MM.1S (cell line): ENCODE measurements at regions not wholly inside any gene's neighbourhood (a gene's known extent, or its start where the extent isn't known, plus 50 kb on each side); places are given as distances from the start of the nearest gene placed in this dataset.
A peak's percentile ranks its signal among the peaks of the same experiment; 100 is the strongest.

Source experiments
- DNase-seq: peaks from one replicate; pipeline ENCODE4 v3.0.0-alpha.2; 2015
- H2AFZ ChIP-seq: fragments of 300-600 bp; sonication (generic); 2 replicates; pipeline ENCODE4 v1.6.0; 2016; ENCODE audit warnings: antibody characterized with exemption, low read length
- H3F3A ChIP-seq: fragments of 300-600 bp; sonication (generic); 2 replicates; pipeline ENCODE4 v1.6.1; 2016; ENCODE audit warnings: mild to moderate bottlenecking, antibody characterized with exemption, low read length, moderate library complexity, mixed read lengths; ENCODE audit not compliant: insufficient read depth
- H3K27ac ChIP-seq: fragments of 300-600 bp; sonication (generic); 2 replicates; pipeline ENCODE4 v1.5.1; 2016; ENCODE audit warnings: mild to moderate bottlenecking, low read length
- H3K27me3 ChIP-seq: fragments of 300-600 bp; sonication (generic); replicated peaks from 2 replicates; pipeline ENCODE4 v1.6.0; 2016; ENCODE audit warnings: low read length; ENCODE audit not compliant: insufficient read depth
- H3K36me3 ChIP-seq: fragments of 300-600 bp; sonication (generic); replicated peaks from 2 replicates; pipeline ENCODE4 v1.6.1; 2016; ENCODE audit warnings: mild to moderate bottlenecking, low read length, mixed read lengths; ENCODE audit not compliant: insufficient read depth
- H3K4me1 ChIP-seq: fragments of 300-600 bp; sonication (generic); 2 replicates; pipeline ENCODE4 v1.6.1; 2016; ENCODE audit warnings: low read length, mixed read lengths
- H3K4me2 ChIP-seq: fragments of 300-600 bp; sonication (generic); 2 replicates; pipeline ENCODE4 v1.6.0; 2016; ENCODE audit warnings: low read depth, low read length
- H3K4me3 ChIP-seq: fragments of 300-600 bp; sonication (generic); 2 replicates; pipeline ENCODE4 v1.5.1; 2016; ENCODE audit warnings: low read length, mixed read lengths
- H3K79me2 ChIP-seq: fragments of 300-600 bp; sonication (generic); 2 replicates; pipeline ENCODE4 v1.6.1; 2016; ENCODE audit warnings: mixed run types, low read length, mixed read lengths
- H3K9ac ChIP-seq: fragments of 300-600 bp; sonication (generic); 2 replicates; pipeline ENCODE4 v1.6.1; 2016; ENCODE audit warnings: low read length, mixed read lengths
- H3K9me2 ChIP-seq: fragments of 300-600 bp; sonication (generic); replicated peaks from 2 replicates; pipeline ENCODE4 v1.6.1; 2016; ENCODE audit warnings: mild to moderate bottlenecking, low read length, mixed read lengths; ENCODE audit not compliant: insufficient read depth
- H3K9me3 ChIP-seq: fragments of 300-600 bp; sonication (generic); replicated peaks from 2 replicates; pipeline ENCODE4 v1.6.1; 2016; ENCODE audit warnings: mild to moderate bottlenecking, low read length, mixed read lengths; ENCODE audit not compliant: insufficient read depth
- H4K20me1 ChIP-seq: fragments of 300-600 bp; sonication (generic); 2 replicates; pipeline ENCODE4 v1.6.1; 2016; ENCODE audit warnings: mild to moderate bottlenecking, low read length, moderate library complexity, mixed read lengths; ENCODE audit not compliant: insufficient read depth
- EZH2 ChIP-seq: fragments of 300-600 bp; sonication (generic); optimal IDR thresholded peaks from 2 replicates; pipeline ENCODE3; 2017; ENCODE audit warnings: low read depth, mild to moderate bottlenecking, antibody characterized with exemption, low read length, mixed read lengths
- EZH2phosphoT487 ChIP-seq: fragments of 300-600 bp; sonication (generic); IDR thresholded peaks from 2 replicates; pipeline ENCODE4 v1.6.1; 2018; ENCODE audit warnings: antibody characterized with exemption, low read length
- TF ChIP-seq, protein P1 (sequence below): fragments of 300-600 bp; sonication (generic); IDR thresholded peaks from 2 replicates; pipeline ENCODE4 v1.5.1; 2016; ENCODE audit warnings: antibody characterized with exemption, low read length, mixed read lengths

DNA sequence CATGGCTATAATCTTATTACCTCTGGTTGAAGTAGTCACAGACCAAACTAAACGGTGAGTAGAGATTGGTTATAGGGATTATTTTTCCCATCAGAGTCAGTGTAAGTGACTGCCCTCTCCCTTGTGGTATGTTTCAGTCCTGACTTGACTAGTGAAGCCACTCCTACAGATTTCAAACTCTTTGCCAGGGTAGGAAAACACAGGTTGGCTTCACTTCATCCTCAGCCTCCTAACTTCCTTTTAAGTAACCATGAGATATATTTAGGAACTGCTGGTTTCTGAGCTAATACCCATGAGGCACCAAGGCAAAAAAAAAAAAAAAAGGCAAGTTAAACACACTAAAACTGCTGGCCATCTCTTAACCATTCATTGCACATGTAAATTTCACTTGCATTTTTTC lies 349.2 kb upstream of the MCTP2 start:
- Histone ChIP-seq H2AFZ (no peak overlapping the region), H3K79me2 (no peaks in the 10 kb centered on the region), H3F3A (peaks cover 4% of the 10 kb centered on the region; the same call in 1 of the 2 replicates), H3K36me3 (no peaks in the 10 kb centered on the region), H3K9ac (no peak overlapping the region), H3K4me3 (no peak overlapping the region), H3K9me3 (no peaks in the 10 kb centered on the region), H3K27ac (no peak overlapping the region), H3K4me2 (0 out of 2 replicates have a peak overlapping the region, but pooled peaks have one; percentile 0), H3K9me2 (no peaks in the 10 kb centered on the region), H3K27me3 (no peaks in the 10 kb centered on the region), H4K20me1 (no peaks in the 10 kb centered on the region), H3K4me1 (peaks cover 5% of the 10 kb centered on the region)
- TF ChIP-seq EZH2 (no peak), EZH2phosphoT487 (no peak)
- TF ChIP-seq, protein P1, sequence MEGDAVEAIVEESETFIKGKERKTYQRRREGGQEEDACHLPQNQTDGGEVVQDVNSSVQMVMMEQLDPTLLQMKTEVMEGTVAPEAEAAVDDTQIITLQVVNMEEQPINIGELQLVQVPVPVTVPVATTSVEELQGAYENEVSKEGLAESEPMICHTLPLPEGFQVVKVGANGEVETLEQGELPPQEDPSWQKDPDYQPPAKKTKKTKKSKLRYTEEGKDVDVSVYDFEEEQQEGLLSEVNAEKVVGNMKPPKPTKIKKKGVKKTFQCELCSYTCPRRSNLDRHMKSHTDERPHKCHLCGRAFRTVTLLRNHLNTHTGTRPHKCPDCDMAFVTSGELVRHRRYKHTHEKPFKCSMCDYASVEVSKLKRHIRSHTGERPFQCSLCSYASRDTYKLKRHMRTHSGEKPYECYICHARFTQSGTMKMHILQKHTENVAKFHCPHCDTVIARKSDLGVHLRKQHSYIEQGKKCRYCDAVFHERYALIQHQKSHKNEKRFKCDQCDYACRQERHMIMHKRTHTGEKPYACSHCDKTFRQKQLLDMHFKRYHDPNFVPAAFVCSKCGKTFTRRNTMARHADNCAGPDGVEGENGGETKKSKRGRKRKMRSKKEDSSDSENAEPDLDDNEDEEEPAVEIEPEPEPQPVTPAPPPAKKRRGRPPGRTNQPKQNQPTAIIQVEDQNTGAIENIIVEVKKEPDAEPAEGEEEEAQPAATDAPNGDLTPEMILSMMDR: no peak
- DNase-seq: no peak

DNA sequence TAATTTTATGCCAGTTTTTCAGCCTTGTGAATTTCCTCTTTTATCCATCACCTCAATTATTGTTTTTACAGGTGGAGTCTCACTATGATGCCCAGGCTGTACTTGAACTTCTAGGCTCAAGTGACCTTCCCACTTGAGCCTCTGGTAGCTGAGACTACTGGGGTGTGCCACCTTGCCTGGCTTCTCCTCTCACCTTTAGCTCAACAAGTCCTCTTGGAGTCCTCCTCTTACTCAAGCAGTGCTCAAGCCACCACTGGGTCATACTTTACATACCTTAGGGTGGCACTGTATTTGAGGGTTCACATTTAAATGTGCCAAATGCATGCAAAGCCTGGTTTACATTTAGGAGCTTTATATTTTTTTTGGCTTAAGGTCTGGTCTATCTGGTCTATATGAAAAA lies 350.1 kb upstream of the MCTP2 start:
- H3K27ac ChIP-seq: no peak overlapping the region
- no peak for DNase-seq
- H3K9ac ChIP-seq: no peak overlapping the region
- no peaks in the 10 kb centered on the region for H3K27me3 ChIP-seq
- no peaks in the 10 kb centered on the region for H3K9me2 ChIP-seq
- TF ChIP-seq, protein P1: no peak
- TF ChIP-seq EZH2phosphoT487 (no peak), EZH2 (no peak)
- no peak overlapping the region for H3K4me2 ChIP-seq
- no peak overlapping the region for H2AFZ ChIP-seq
- H3K79me2 ChIP-seq: no peaks in the 10 kb centered on the region
- H3F3A ChIP-seq: peaks cover 4% of the 10 kb centered on the region; the same call in 1 of the 2 replicates
- no peak overlapping the region for H3K4me3 ChIP-seq
- H4K20me1 ChIP-seq: no peaks in the 10 kb centered on the region
- no peaks in the 10 kb centered on the region for H3K9me3 ChIP-seq
- peaks cover 5% of the 10 kb centered on the region for H3K4me1 ChIP-seq
- H3K36me3 ChIP-seq: no peaks in the 10 kb centered on the region

DNA sequence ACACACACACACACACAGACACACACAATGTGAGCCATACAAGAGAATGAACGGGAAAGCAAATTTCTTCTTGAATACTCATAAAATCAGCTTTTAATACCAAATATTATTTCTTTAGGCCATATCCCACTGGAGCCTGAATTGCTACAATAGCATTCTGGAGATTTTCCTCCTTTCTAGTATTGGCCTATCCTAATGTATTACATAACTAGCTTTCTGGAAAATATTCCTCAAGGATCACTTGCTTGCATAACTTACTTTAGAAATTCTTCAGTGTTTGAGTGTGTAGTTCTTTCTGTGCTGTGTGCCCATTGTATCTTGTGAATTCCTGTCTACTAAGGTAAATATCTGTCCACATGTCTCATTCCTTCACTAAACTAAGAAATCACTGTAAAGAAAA lies 351.0 kb upstream of the MCTP2 start:
- Histone ChIP-seq H3K9me3 (no peaks in the 10 kb centered on the region), H2AFZ (no peak overlapping the region), H3K9me2 (no peaks in the 10 kb centered on the region), H3K4me2 (no peak overlapping the region), H3K27me3 (no peaks in the 10 kb centered on the region), H3K4me1 (peaks cover 5% of the 10 kb centered on the region), H3K4me3 (no peak overlapping the region), H3K27ac (no peak overlapping the region), H4K20me1 (no peaks in the 10 kb centered on the region), H3K79me2 (no peaks in the 10 kb centered on the region), H3K36me3 (no peaks in the 10 kb centered on the region), H3F3A (peaks cover 4% of the 10 kb centered on the region; the same call in 1 of the 2 replicates), H3K9ac (no peak overlapping the region)
- no peak for TF ChIP-seq EZH2
- no peak for DNase-seq

DNA sequence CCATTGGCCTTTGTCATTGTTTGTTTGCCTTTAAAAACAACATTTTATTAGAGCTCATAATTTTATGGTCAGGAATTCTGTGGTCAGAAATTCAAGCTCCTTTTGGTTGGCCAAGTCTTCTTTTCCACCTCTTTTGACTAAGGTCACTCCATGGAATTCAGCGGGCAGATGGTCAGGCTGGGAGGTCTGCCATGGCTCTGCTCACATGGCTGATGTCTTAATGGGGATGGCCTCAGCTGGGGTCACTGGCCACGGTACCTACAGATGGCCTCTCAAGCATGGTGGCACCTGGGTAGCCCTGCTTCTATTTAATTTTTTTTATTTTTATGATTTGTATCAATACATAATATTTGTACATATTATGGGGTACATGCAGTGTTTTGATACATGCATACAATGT lies 360.8 kb upstream of the MCTP2 start:
- Histone ChIP-seq H3K4me1 (peaks cover 8% of the 10 kb centered on the region; the same call in 1 of the 2 replicates), H3K27me3 (no peaks in the 10 kb centered on the region), H3K9me2 (no peaks in the 10 kb centered on the region), H3K27ac (no peak overlapping the region), H3K79me2 (no peaks in the 10 kb centered on the region), H3K9me3 (no peaks in the 10 kb centered on the region), H3K9ac (no peak overlapping the region), H3K4me3 (no peak overlapping the region), H3K4me2 (no peak overlapping the region), H3K36me3 (no peaks in the 10 kb centered on the region), H2AFZ (no peak overlapping the region), H4K20me1 (no peaks in the 10 kb centered on the region), H3F3A (no peaks in the 10 kb centered on the region)
- no peak for TF ChIP-seq EZH2
- TF ChIP-seq EZH2phosphoT487: no peak
- TF ChIP-seq, protein P1: no peak
- DNase-seq: no peak
